Upper lobe of left lung (tissue), 6 donors: ENCODE measurements at regions not wholly inside any gene's neighbourhood (a gene's known extent, or its start where the extent isn't known, plus 50 kb on each side); places are given as distances from the start of the nearest gene placed in this dataset.

Experiments
- ATAC-seq, 2 donors: fragments of 200-7000 bp; cut with Tn5 transposase; one replicate each; pipeline ENCODE4 v1.9.1; 2022; ENCODE audit warnings: mild to moderate bottlenecking in 2 of 2, moderate library complexity in 2 of 2; ENCODE audit not compliant: low FRiP score in 2 of 2
- DNase-seq, 2 donors: peaks; one replicate each; pipeline ENCODE4 v3.0.0-alpha.2; 2019 to 2020
- H3K27ac ChIP-seq, 4 donors: fragments of 200-600 bp; sonication (generic); one replicate each; pipeline ENCODE4 v1.5.1; 2016 to 2019
- H3K27me3 ChIP-seq, 4 donors: fragments of 200-600 bp; sonication (generic); one replicate each; pipeline ENCODE4 v1.5.1; 2017 to 2019
- H3K36me3 ChIP-seq, 4 donors: fragments of 200-600 bp; sonication (generic); one replicate each; pipeline ENCODE4 v1.5.1; 2016 to 2019
- H3K4me1 ChIP-seq, 4 donors: fragments of 200-600 bp; sonication (generic); one replicate each; pipeline ENCODE4 v1.5.1; 2018 to 2019
- H3K4me3 ChIP-seq, 4 donors: fragments of 200-600 bp; sonication (generic); one replicate each; pipeline ENCODE4 v1.5.1; 2017 to 2019; ENCODE audit warnings: mild to moderate bottlenecking in 2 of 4, moderate library complexity in 1 of 4
- H3K9me3 ChIP-seq, 4 donors: fragments of 200-600 bp; sonication (generic); one replicate each; pipeline ENCODE4 v1.5.1; 2018 to 2019
- EP300 ChIP-seq, 4 donors: sonication (generic); formaldehyde crosslinking; IDR thresholded peaks; one replicate each; pipeline ENCODE4 v1.5.1; 2017; ENCODE audit warnings: antibody characterized with exemption in 4 of 4, control low read depth in 2 of 4
- POLR2A ChIP-seq, 4 donors: fragments of 450-650 bp; IDR thresholded peaks; one replicate each; pipeline ENCODE4 v1.5.1; 2016 to 2017; ENCODE audit warnings: antibody characterized with exemption in 4 of 4, mild to moderate bottlenecking in 2 of 4
- POLR2AphosphoS5 ChIP-seq, 2 donors: sonication (generic); formaldehyde crosslinking; IDR thresholded peaks; one replicate each; pipeline ENCODE4 v1.5.1; 2017; ENCODE audit warnings: antibody characterized with exemption in 2 of 2
- WGBS, 2 donors: methylation state at CpG; one replicate each; pipeline ENCODE4 v1.1.5; 2017 to 2018; 5-methylcytosine and 5-hydroxymethylcytosine counted together
- TF ChIP-seq, protein P1 (sequence below), 6 experiments: fragments of 450-650 bp in 4 of 6; fragments of 200-600 bp in 2 of 6; sonication (generic) in 2 of 6; IDR thresholded peaks; one replicate each; pipeline ENCODE4 v1.5.1; 2016 to 2019; ENCODE audit warnings: antibody characterized with exemption in 6 of 6
- donor health status: DM: no; HTN: no; CAD: no; lungs with moderate emphysema.
- donor health status: DM: no; HTN: yes; CAD: no; lungs with severe emphysema.

DNA sequence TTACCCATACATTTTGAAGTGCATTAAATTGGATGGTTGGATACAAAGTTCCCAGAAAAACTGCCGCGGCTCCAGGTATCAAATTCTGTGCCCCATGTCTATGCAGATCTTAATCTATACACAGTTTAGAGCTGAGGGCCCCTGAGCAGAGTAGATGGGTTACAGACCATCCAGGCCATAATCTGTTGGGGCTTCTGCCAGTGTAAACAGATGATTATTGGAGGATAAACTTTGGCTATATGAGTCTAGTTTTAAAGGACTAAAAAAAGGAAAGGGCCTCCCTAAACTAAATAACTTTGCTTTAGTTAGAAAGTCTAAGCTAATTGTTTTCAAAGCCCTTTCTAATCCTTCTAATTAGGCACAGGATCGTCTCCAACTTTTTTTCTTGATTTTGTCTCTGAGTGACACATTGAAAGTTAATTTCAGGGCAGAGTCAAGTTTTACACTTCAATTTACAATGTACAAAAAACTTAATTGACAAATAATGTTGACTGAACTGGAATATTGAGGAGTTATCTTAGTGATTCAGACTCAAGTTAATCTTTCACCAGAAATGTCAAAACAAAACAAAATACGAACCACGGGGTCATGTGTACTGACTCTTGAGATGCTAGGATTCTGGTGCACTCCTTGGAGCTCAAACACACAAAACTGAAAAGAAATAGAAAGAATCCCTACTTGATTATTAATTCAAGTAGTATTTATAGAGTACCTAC is 133.9 kb upstream of the SCAF11 start:
- Histone ChIP-seq H3K27ac (no peak overlapping the region), H3K4me3 (no peak overlapping the region), H3K9me3 (no peaks in the 10 kb centered on the region), H3K27me3 (no peaks in the 10 kb centered on the region), H3K36me3 (no peaks in the 10 kb centered on the region), H3K4me1 (peaks cover 0 to 3% (median 0%) of the 10 kb centered on the region in 4 donors)
- DNase-seq (no peak), ATAC-seq (no peak)
- WGBS, 2 donors: 61% methylated on average over 5 of the region's 5 CpGs
- TF ChIP-seq POLR2A (IDR thresholded peaks at IDR 0.05): no peak
- TF ChIP-seq POLR2AphosphoS5 (IDR thresholded peaks at IDR 0.05): no peak
- TF ChIP-seq, protein P1, sequence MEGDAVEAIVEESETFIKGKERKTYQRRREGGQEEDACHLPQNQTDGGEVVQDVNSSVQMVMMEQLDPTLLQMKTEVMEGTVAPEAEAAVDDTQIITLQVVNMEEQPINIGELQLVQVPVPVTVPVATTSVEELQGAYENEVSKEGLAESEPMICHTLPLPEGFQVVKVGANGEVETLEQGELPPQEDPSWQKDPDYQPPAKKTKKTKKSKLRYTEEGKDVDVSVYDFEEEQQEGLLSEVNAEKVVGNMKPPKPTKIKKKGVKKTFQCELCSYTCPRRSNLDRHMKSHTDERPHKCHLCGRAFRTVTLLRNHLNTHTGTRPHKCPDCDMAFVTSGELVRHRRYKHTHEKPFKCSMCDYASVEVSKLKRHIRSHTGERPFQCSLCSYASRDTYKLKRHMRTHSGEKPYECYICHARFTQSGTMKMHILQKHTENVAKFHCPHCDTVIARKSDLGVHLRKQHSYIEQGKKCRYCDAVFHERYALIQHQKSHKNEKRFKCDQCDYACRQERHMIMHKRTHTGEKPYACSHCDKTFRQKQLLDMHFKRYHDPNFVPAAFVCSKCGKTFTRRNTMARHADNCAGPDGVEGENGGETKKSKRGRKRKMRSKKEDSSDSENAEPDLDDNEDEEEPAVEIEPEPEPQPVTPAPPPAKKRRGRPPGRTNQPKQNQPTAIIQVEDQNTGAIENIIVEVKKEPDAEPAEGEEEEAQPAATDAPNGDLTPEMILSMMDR (IDR thresholded peaks at IDR 0.05): no peak

GRCh38 chr12:46112364-46112763 is 122.0 kb upstream of the SCAF11 start:
- H3K9me3 ChIP-seq: peaks cover 0 to 3% (median 0%) of the 10 kb centered on the region in 4 donors
- H3K27ac ChIP-seq: no peak overlapping the region
- no peaks in the 10 kb centered on the region for H3K27me3 ChIP-seq
- no peaks in the 10 kb centered on the region for H3K36me3 ChIP-seq
- no peak overlapping the region for H3K4me3 ChIP-seq
- no peak for ATAC-seq
- no peak for DNase-seq
- no peaks in the 10 kb centered on the region for H3K4me1 ChIP-seq
- TF ChIP-seq POLR2AphosphoS5 (IDR thresholded peaks at IDR 0.05) (no peak), POLR2A (IDR thresholded peaks at IDR 0.05) (no peak), EP300 (IDR thresholded peaks at IDR 0.05) (no peak)
- TF ChIP-seq, protein P1 (IDR thresholded peaks at IDR 0.05): no peak

- Histone ChIP-seq H3K4me3 (no peak overlapping the region), H3K4me1 (no peaks in the 10 kb centered on the region), H3K27ac (no peak overlapping the region), H3K9me3 (peaks cover 0 to 3% (median 0%) of the 10 kb centered on the region in 4 donors), H3K27me3 (no peaks in the 10 kb centered on the region), H3K36me3 (no peaks in the 10 kb centered on the region)
- TF ChIP-seq EP300 (IDR thresholded peaks at IDR 0.05): no peak
- no peak for TF ChIP-seq POLR2AphosphoS5 (IDR thresholded peaks at IDR 0.05)
- TF ChIP-seq, protein P1 (IDR thresholded peaks at IDR 0.05): no peak
- TF ChIP-seq POLR2A (IDR thresholded peaks at IDR 0.05): no peak
- no peak for DNase-seq
- no peak for ATAC-seq
Observed at GRCh38 chr12:46111715-46112114, 121.3 kb upstream of the SCAF11 start.

- Histone ChIP-seq H3K9me3 (peaks cover 0 to 3% (median 0%) of the 10 kb centered on the region in 4 donors), H3K4me1 (no peaks in the 10 kb centered on the region), H3K4me3 (no peak overlapping the region), H3K27ac (no peak overlapping the region), H3K36me3 (no peaks in the 10 kb centered on the region), H3K27me3 (no peaks in the 10 kb centered on the region)
- no peak for TF ChIP-seq POLR2A (IDR thresholded peaks at IDR 0.05)
- TF ChIP-seq POLR2AphosphoS5 (IDR thresholded peaks at IDR 0.05): no peak
- TF ChIP-seq, protein P1 (IDR thresholded peaks at IDR 0.05): no peak
- no peak for TF ChIP-seq EP300 (IDR thresholded peaks at IDR 0.05)
- ATAC-seq: no peak
- 50 to 64% methylated on average over 1 of the region's 1 CpG for WGBS, 2 donors
- DNase-seq: no peak
Observed at GRCh38 chr12:46110928-46111699, 120.7 kb upstream of the SCAF11 start.
